GM12878 (cell line): ENCODE measurements at regions not wholly inside any gene's neighbourhood (a gene's known extent, or its start where the extent isn't known, plus 50 kb on each side); places are given as distances from the start of the nearest gene placed in this dataset.

ENCODE experiments used
- ATAC-seq: fragments of 200-7000 bp; cut with Tn5 transposase; 3 replicates; pipeline ENCODE4 v1.9.1; 2020; ENCODE audit warnings: mild to moderate bottlenecking, moderate library complexity
- BruUV-seq: library from RNA; stranded (reverse); fragments of 400-500 nt; replicated peaks from 2 replicates; lab custom pipeline; 2021; lab: Mats Ljungman, UMichigan
- CTCF ChIA-PET: fragments of 300-600 bp; sonication (Branson Sonifier 250); formaldehyde crosslinking; extraction: SDS; loops from one replicate; lab custom pipeline; 2021; ENCODE audit warnings: inconsistent platforms; lab: Yijun Ruan, JAX
- POLR2A ChIA-PET: fragments of 350-600 bp; formaldehyde crosslinking; extraction: SDS; loops from one replicate; lab custom pipeline; 2021; ENCODE audit warnings: inconsistent platforms; lab: Charles Lee
- RAD21 ChIA-PET: fragments of 300-600 bp; sonication (Branson Sonifier 250); formaldehyde crosslinking; loops from one replicate; lab custom pipeline; 2023; ENCODE audit warnings: antibody characterized with exemption; ENCODE audit not compliant: unreplicated experiment; lab: Charles Lee
- SMC1A ChIA-PET: fragments of 300-600 bp; sonication (Branson Sonifier 250); formaldehyde crosslinking; loops from one replicate; lab custom pipeline; 2023; ENCODE audit not compliant: unreplicated experiment, uncharacterized antibody; lab: Charles Lee
- DNase-seq: peaks from one replicate; pipeline ENCODE4 v3.0.0-alpha.2; 2011; ENCODE audit warnings: low read depth, low spot score
- FAIRE-seq: peaks from 3 replicates; lab custom pipeline; 2011; peaks lifted over from hg19 to GRCh38; lab: Jason Lieb, UNC
- H2AFZ ChIP-seq: 2 replicates; pipeline ENCODE4 v1.6.0; 2011; ENCODE audit warnings: low read depth, low read length, control low read depth; ENCODE audit not compliant: control insufficient read depth
- H3K27ac ChIP-seq: 2 replicates; pipeline ENCODE4 v1.5.1; 2011; ENCODE audit warnings: control low read depth; ENCODE audit not compliant: control insufficient read depth, insufficient read depth
- H3K27me3 ChIP-seq, 2 experiments: replicated peaks in 1 of 2; 2 replicates each; pipeline versions ENCODE4 v1.6.0 to v1.6.1; 2011; ENCODE audit warnings: low read length in 1 of 2; ENCODE audit not compliant: control insufficient read depth in 2 of 2, insufficient read depth in 2 of 2
- H3K36me3 ChIP-seq, 2 experiments: 2 replicates each; pipeline ENCODE4 v1.5.1; 2011; ENCODE audit warnings: low read length in 1 of 2; ENCODE audit not compliant: control insufficient read depth in 2 of 2, insufficient read depth in 2 of 2
- H3K4me1 ChIP-seq: 2 replicates; pipeline ENCODE4 v1.6.1; 2011; ENCODE audit warnings: mild to moderate bottlenecking, low read length, moderate library complexity, mixed read lengths; ENCODE audit not compliant: control insufficient read depth, insufficient read depth
- H3K4me2 ChIP-seq: 2 replicates; pipeline ENCODE4 v1.6.0; 2011; ENCODE audit warnings: control low read depth; ENCODE audit not compliant: control insufficient read depth, insufficient read depth
- H3K4me3 ChIP-seq: fragments of 200-600 bp; sonication (generic); 2 replicates; pipeline ENCODE4 v1.5.1; 2016
- H3K79me2 ChIP-seq: 2 replicates; pipeline ENCODE4 v1.6.0; 2011; ENCODE audit warnings: low read length; ENCODE audit not compliant: control insufficient read depth, insufficient read depth
- H3K9ac ChIP-seq: 2 replicates; pipeline ENCODE4 v1.8.0; 2011; ENCODE audit warnings: low read length, control low read depth, mixed read lengths; ENCODE audit not compliant: control insufficient read depth, insufficient read depth
- H3K9me3 ChIP-seq: replicated peaks from 3 replicates; pipeline ENCODE4 v1.5.1; 2011; ENCODE audit warnings: mild to moderate bottlenecking, low read length; ENCODE audit not compliant: control insufficient read depth, insufficient read depth
- H4K20me1 ChIP-seq: 2 replicates; pipeline ENCODE4 v1.6.0; 2011; ENCODE audit not compliant: control insufficient read depth, insufficient read depth
- ASH2L ChIP-seq: fragments of 300-600, 200-600 bp; sonication (generic); IDR thresholded peaks from 2 replicates; pipeline ENCODE4 v1.6.1; 2017; ENCODE audit warnings: low read depth, mild to moderate bottlenecking, borderline replicate concordance
- BRCA1 ChIP-seq: IDR thresholded peaks from 2 replicates; pipeline ENCODE4 v1.6.1; 2011; ENCODE audit warnings: low read depth, low read length, improper control_type of control experiment
- CHD1 ChIP-seq: IDR thresholded peaks from 2 replicates; pipeline ENCODE4 v1.6.1; 2012; ENCODE audit warnings: low read depth, low read length, improper control_type of control experiment
- CHD4 ChIP-seq: fragments of 200-600 bp; sonication (generic); IDR thresholded peaks from 2 replicates; pipeline ENCODE4 v1.6.1; 2016; ENCODE audit warnings: mild to moderate bottlenecking
- CREB1 ChIP-seq: IDR thresholded peaks from 2 replicates; pipeline ENCODE4 v1.6.1; 2012; ENCODE audit warnings: low read depth, mild to moderate bottlenecking, inconsistent platforms
- EP300 ChIP-seq, 2 experiments: fragments of 150-350 bp in 1 of 2; IDR thresholded peaks; 2 replicates each; pipeline ENCODE4 v1.6.1; 2011 to 2012; ENCODE audit warnings: low read depth in 2 of 2, low read length in 2 of 2, borderline replicate concordance in 1 of 2, improper control_type of control experiment in 1 of 2, inconsistent platforms in 1 of 2; ENCODE audit not compliant: control insufficient read depth in 1 of 2
- GATAD2B ChIP-seq: fragments of 450-650 bp; conservative IDR thresholded peaks from 2 replicates; pipeline ENCODE4 v1.6.1; 2017; ENCODE audit warnings: low read depth, mild to moderate bottlenecking, moderate library complexity
- HSF1 ChIP-seq: fragments of 150-350 bp; IDR thresholded peaks from 2 replicates; pipeline ENCODE4 v1.6.1; 2014; ENCODE audit warnings: mild to moderate bottlenecking, low read depth, low read length
- MYB ChIP-seq: fragments of 150-350 bp; IDR thresholded peaks from 2 replicates; pipeline ENCODE4 v1.6.1; 2014; ENCODE audit warnings: mild to moderate bottlenecking, low read depth, low read length, borderline replicate concordance
- POU2F2 ChIP-seq: IDR thresholded peaks from 3 replicates; pipeline ENCODE4 v1.6.1; 2011; ENCODE audit warnings: low read depth, mild to moderate bottlenecking, low read length, borderline replicate concordance
- RAD51 ChIP-seq: fragments of 450-650 bp; IDR thresholded peaks from 2 replicates; pipeline ENCODE4 v1.6.1; 2016; ENCODE audit warnings: moderate library complexity, mild to moderate bottlenecking, inconsistent platforms
- SREBF1 ChIP-seq: IDR thresholded peaks from 2 replicates; pipeline ENCODE4 v1.6.1; 2012; ENCODE audit warnings: mild to moderate bottlenecking, low read length
- WRNIP1 ChIP-seq: IDR thresholded peaks from 2 replicates; pipeline ENCODE4 v1.6.1; 2011; ENCODE audit warnings: low read depth, low read length, improper control_type of control experiment, borderline replicate concordance
- ZBTB33 ChIP-seq: fragments of 450-650 bp; IDR thresholded peaks from 2 replicates; pipeline ENCODE4 v1.6.1; 2017; ENCODE audit warnings: mild to moderate bottlenecking
- ZNF622 ChIP-seq: fragments of 450-650 bp; IDR thresholded peaks from 2 replicates; pipeline ENCODE4 v1.6.1; 2017; ENCODE audit warnings: mild to moderate bottlenecking, inconsistent platforms
- WGBS: methylation state at CpG from one replicate; pipeline ENCODE4 v1.1.6; 2016; ENCODE audit warnings: low lambda C conversion rate; ENCODE audit not compliant: insufficient replicate concordance, insufficient coverage; ENCODE audit errors: missing lambda C conversion rate; 5-methylcytosine and 5-hydroxymethylcytosine counted together
- in situ Hi-C: fragments of 300-500 bp; cut with MboI; formaldehyde crosslinking; loops from 9 replicates; pipeline ENCODE4 v1.14.3; 2018; ENCODE audit warnings: mixed read lengths
- intact Hi-C: fragments of 100-400 bp; cut with micrococcal nuclease; formaldehyde crosslinking; loops from one replicate; pipeline ENCODE4 v1.14.2; 2022; ENCODE audit not compliant: unreplicated experiment

- Histone ChIP-seq H3K9ac (no peak overlapping the region), H3K9me3 (no peaks in the 10 kb centered on the region), H3K36me3 (no peaks in the 10 kb centered on the region), H4K20me1 (no peaks in the 10 kb centered on the region), H3K4me3 (no peak overlapping the region), H3K27ac (no peak overlapping the region), H2AFZ (no peak overlapping the region), H3K79me2 (no peaks in the 10 kb centered on the region), H3K4me2 (no peak overlapping the region), H3K27me3 (no peaks in the 10 kb centered on the region), H3K4me1 (no peaks in the 10 kb centered on the region)
- BruUV-seq = no TSS peak
- ChIA-PET POLR2A (no interaction called here), SMC1A (interaction anchor here (0.7 to 1.1 kb wide), 3 partner anchors 9 to 907 kb away, joined by 3 to 4 read pairs (median 3); no protein-coding TSS in a partner anchor), CTCF (no interaction called here), RAD21 (no interaction called here)
- no peak for ATAC-seq
- intact Hi-C loops (no loop called here), in situ Hi-C loops (no loop called here)
- TF ChIP-seq CREB1 (no peak), POU2F2 (no peak), HSF1 (no peak), CHD4 (no peak), ZNF622 (no peak), SREBF1 (no peak), WRNIP1 (no peak), GATAD2B (no peak), RAD51 (no peak), CHD1 (no peak), BRCA1 (no peak), MYB (no peak), ASH2L (no peak), EP300 (IDR thresholded peaks at IDR 0.05; ENCODE audit: borderline replicate concordance in 1 of 2, control insufficient read depth in 1 of 2, low read depth in 2 of 2, low read length in 2 of 2) (no peak), ZBTB33 (no peak)
- 26% methylated on average over 3 of the region's 3 CpGs for WGBS
- no peak for DNase-seq
- FAIRE-seq = no peak
Observed at GRCh38 chr3:166456286-166456685, 619.1 kb upstream of the BCHE start.
